ENCODE measurements at regions not wholly inside any gene's neighbourhood (a gene's known extent, or its start where the extent isn't known, plus 50 kb on each side); places are given as distances from the start of the nearest gene placed in this dataset.

DNA sequence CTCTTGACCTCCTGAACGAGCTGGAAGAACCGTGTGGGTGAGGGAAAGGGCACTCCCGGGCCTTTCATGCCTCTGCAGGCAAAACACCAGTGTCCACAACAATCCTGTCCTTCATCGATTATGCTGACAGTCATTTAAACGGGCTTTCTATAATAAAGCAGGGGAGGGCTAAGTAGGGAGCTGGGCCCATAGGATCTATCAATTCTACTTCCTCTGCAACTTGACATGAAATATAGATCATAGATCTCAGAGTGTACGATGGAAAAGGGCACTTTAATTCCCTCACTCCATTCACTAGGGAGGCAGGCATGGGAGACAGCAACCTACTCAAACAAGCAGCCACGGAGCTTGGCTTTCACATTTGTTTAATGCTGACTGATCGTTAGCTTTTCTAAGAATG, 55.8 kb upstream of the WASF3 start:
- no peak overlapping the region for H3K4me3 Mint-ChIP-seq

More for the DNA sequence above, 55.8 kb upstream of the WASF3 start:
- Histone ChIP-seq H3T11ph (ENCODE audit: low read length) (no peak overlapping the region), H3K79me1 (ENCODE audit: insufficient read depth, low read depth, low read length, poor library complexity, severe bottlenecking) (no peaks in the 10 kb centered on the region), H3K27ac (ENCODE audit: insufficient read length, low read depth, low read length) (no peak overlapping the region), H3K79me2 (ENCODE audit: insufficient read depth, low read length) (no peaks in the 10 kb centered on the region), H3K23me2 (ENCODE audit: insufficient read length, low read depth, low read length, poor library complexity, severe bottlenecking) (no peaks in the 10 kb centered on the region), H3K9me3 (ENCODE audit: control insufficient read depth, low read depth, low read length) (no peaks in the 10 kb centered on the region), H4K8ac (replicated peaks; ENCODE audit: insufficient read length, low read depth, low read length) (no peak overlapping the region), H2BK20ac (ENCODE audit: low read depth, low read length, poor library complexity, severe bottlenecking) (no peak overlapping the region), H3K9ac (ENCODE audit: extremely low read depth, insufficient read length, low read length) (no peak overlapping the region), H2BK12ac (ENCODE audit: insufficient read length, low read depth, low read length) (no peak overlapping the region), H4K5ac (ENCODE audit: insufficient read length, low read depth, low read length) (no peak overlapping the region), H3K56ac (ENCODE audit: insufficient read length, low read depth, low read length) (no peak overlapping the region), H3K27me3 (ENCODE audit: insufficient read depth, low read length) (no peaks in the 10 kb centered on the region), H4K20me1 (ENCODE audit: control insufficient read depth, insufficient read depth, insufficient read length) (no peaks in the 10 kb centered on the region), H2BK15ac (ENCODE audit: low read depth, low read length) (no peak overlapping the region), H3K4ac (ENCODE audit: low read depth, low read length) (no peak overlapping the region), H2BK120ac (ENCODE audit: low read depth, low read length, poor library complexity, severe bottlenecking) (no peak overlapping the region), H3K14ac (ENCODE audit: insufficient read depth, low read length) (no peak overlapping the region), H3K18ac (ENCODE audit: insufficient read length, low read depth, low read length) (no peak overlapping the region), H2BK5ac (ENCODE audit: insufficient read length, low read length) (no peak overlapping the region), H3K4me1 (ENCODE audit: insufficient read depth, low read length) (peaks cover 3% of the 10 kb centered on the region; the same call in 1 of the 2 replicates), H2AFZ (ENCODE audit: low read length) (no peak overlapping the region), H4K91ac (ENCODE audit: insufficient read length, low read depth, low read length) (no peak overlapping the region), H2AK5ac (ENCODE audit: insufficient read length, low read length) (no peak overlapping the region), H3K4me2 (ENCODE audit: insufficient read depth, insufficient read length, low read length) (no peak overlapping the region), H3K23ac (ENCODE audit: insufficient read length, low read depth, low read length) (no peak overlapping the region)
- no peaks in the 10 kb centered on the region for H3K27me3 Mint-ChIP-seq (ENCODE audit: low read depth)
- no peaks in the 10 kb centered on the region for H3K36me3 Mint-ChIP-seq (ENCODE audit: insufficient read depth in 1 of 3, low read depth in 3 of 3)
- no peak overlapping the region for H3K27ac Mint-ChIP-seq
- no peak for DNase-seq
- peaks cover 5 to 8% of the 10 kb centered on the region in 2 experiments for H3K4me1 Mint-ChIP-seq
- TF ChIP-seq, protein P1, sequence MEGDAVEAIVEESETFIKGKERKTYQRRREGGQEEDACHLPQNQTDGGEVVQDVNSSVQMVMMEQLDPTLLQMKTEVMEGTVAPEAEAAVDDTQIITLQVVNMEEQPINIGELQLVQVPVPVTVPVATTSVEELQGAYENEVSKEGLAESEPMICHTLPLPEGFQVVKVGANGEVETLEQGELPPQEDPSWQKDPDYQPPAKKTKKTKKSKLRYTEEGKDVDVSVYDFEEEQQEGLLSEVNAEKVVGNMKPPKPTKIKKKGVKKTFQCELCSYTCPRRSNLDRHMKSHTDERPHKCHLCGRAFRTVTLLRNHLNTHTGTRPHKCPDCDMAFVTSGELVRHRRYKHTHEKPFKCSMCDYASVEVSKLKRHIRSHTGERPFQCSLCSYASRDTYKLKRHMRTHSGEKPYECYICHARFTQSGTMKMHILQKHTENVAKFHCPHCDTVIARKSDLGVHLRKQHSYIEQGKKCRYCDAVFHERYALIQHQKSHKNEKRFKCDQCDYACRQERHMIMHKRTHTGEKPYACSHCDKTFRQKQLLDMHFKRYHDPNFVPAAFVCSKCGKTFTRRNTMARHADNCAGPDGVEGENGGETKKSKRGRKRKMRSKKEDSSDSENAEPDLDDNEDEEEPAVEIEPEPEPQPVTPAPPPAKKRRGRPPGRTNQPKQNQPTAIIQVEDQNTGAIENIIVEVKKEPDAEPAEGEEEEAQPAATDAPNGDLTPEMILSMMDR (conservative IDR thresholded peaks at IDR 0.05), result no peak
- no CpG with 5 or more reads among the region's 8 CpGs for WGBS (ENCODE audit: extremely low coverage, insufficient read length, low lambda C conversion rate)
- H3K9me3 Mint-ChIP-seq, result no peaks in the 10 kb centered on the region

Data from H9 (cell line).